GM21526 (cell line): ENCODE measurements at regions not wholly inside any gene's neighbourhood (a gene's known extent, or its start where the extent isn't known, plus 50 kb on each side); places are given as distances from the start of the nearest gene placed in this dataset.

Experiments used
- ATAC-seq: cut with Tn5 transposase; IDR thresholded peaks from one replicate; pipeline ENCODE4 v1.9.1; 2021; ENCODE audit warnings: moderate library complexity; ENCODE audit not compliant: unreplicated experiment, low FRiP score

- no peak for ATAC-seq
Observed at GRCh38 chr13:30151388-30151787, 156.0 kb downstream of the KATNAL1 start.

GRCh38 chr13:30149248-30149647, 158.1 kb downstream of the KATNAL1 start:
- no peak for ATAC-seq

GRCh38 chr13:30148786-30149185, 158.6 kb downstream of the KATNAL1 start:
- ATAC-seq, result no peak

GRCh38 chr13:30148171-30148754, 159.1 kb downstream of the KATNAL1 start:
- no peak for ATAC-seq

GRCh38 chr13:30147421-30147820, 159.9 kb downstream of the KATNAL1 start:
- ATAC-seq, result no peak

- no peak for ATAC-seq
Observed at GRCh38 chr13:30147015-30147414, 160.3 kb downstream of the KATNAL1 start.

- ATAC-seq, result peak; percentile 51
Observed at GRCh38 chr13:30145709-30146367, 161.5 kb downstream of the KATNAL1 start.

GRCh38 chr13:30143666-30144400, 163.5 kb downstream of the KATNAL1 start:
- ATAC-seq, result no peak

- ATAC-seq, result no peak
Observed at GRCh38 chr13:30142486-30143211, 164.7 kb downstream of the KATNAL1 start.

GRCh38 chr13:30141775-30142485, 165.4 kb downstream of the KATNAL1 start:
- no peak for ATAC-seq

GRCh38 chr13:30140973-30141372, 166.4 kb downstream of the KATNAL1 start:
- ATAC-seq, result no peak

- no peak for ATAC-seq
Observed at GRCh38 chr13:30138511-30138910, 168.8 kb downstream of the KATNAL1 start.

GRCh38 chr13:30135868-30136267, 171.5 kb downstream of the KATNAL1 start:
- ATAC-seq, result no peak

- no peak for ATAC-seq
Observed at GRCh38 chr13:30135351-30135750, 172.0 kb downstream of the KATNAL1 start.

GRCh38 chr13:30134578-30134977, 172.8 kb downstream of the KATNAL1 start:
- no peak for ATAC-seq

GRCh38 chr13:30133996-30134395, 173.4 kb downstream of the KATNAL1 start:
- ATAC-seq, result no peak

- no peak for ATAC-seq
Observed at GRCh38 chr13:30133554-30133912, 173.8 kb downstream of the KATNAL1 start.

- peak; percentile 87 for ATAC-seq
Observed at GRCh38 chr13:30132623-30133553, 174.5 kb downstream of the KATNAL1 start.

- no peak for ATAC-seq
Observed at GRCh38 chr13:30129411-30129810, 177.9 kb downstream of the KATNAL1 start.

- no peak for ATAC-seq
Observed at GRCh38 chr13:30128591-30128990, 178.8 kb downstream of the KATNAL1 start.
